HG03103 (cell line): ENCODE measurements at regions not wholly inside any gene's neighbourhood (a gene's known extent, or its start where the extent isn't known, plus 50 kb on each side); places are given as distances from the start of the nearest gene placed in this dataset.

Experiments
- ATAC-seq: cut with Tn5 transposase; IDR thresholded peaks from one replicate; pipeline ENCODE4 v1.9.1; 2021; ENCODE audit warnings: low read depth; ENCODE audit not compliant: unreplicated experiment

GRCh38 chr5:8314965-8315364, 446.0 kb downstream of the MTRR start:
- ATAC-seq, result no peak

GRCh38 chr5:8316608-8317280, 447.8 kb downstream of the MTRR start:
- ATAC-seq, result no peak

- ATAC-seq, result no peak
Measured at GRCh38 chr5:8317335-8317734, 448.4 kb downstream of the MTRR start.

- ATAC-seq, result no peak
Measured at GRCh38 chr5:8320244-8320643, 451.3 kb downstream of the MTRR start.

GRCh38 chr5:8321272-8321671, 452.3 kb downstream of the MTRR start:
- no peak for ATAC-seq

- no peak for ATAC-seq
Measured at GRCh38 chr5:8322484-8322883, 453.5 kb downstream of the MTRR start.

- no peak for ATAC-seq
Measured at GRCh38 chr5:8327016-8327415, 458.1 kb downstream of the MTRR start.

GRCh38 chr5:8329773-8330172, 460.8 kb downstream of the MTRR start:
- ATAC-seq, result no peak

- no peak for ATAC-seq
Measured at GRCh38 chr5:8332666-8333445, 463.9 kb downstream of the MTRR start.

GRCh38 chr5:8333485-8333884, 464.5 kb downstream of the MTRR start:
- no peak for ATAC-seq

- ATAC-seq, result no peak
Measured at GRCh38 chr5:8333977-8334376, 465.0 kb downstream of the MTRR start.

GRCh38 chr5:8340261-8340660, 471.3 kb downstream of the MTRR start:
- no peak for ATAC-seq

GRCh38 chr5:8340739-8341344, 471.9 kb downstream of the MTRR start:
- no peak for ATAC-seq

GRCh38 chr5:8341406-8341805, 472.5 kb downstream of the MTRR start:
- ATAC-seq, result no peak

GRCh38 chr5:8347984-8348383, 479.0 kb downstream of the MTRR start:
- no peak for ATAC-seq

- ATAC-seq, result peak; percentile 93
Measured at GRCh38 chr5:8349855-8350254, 480.9 kb downstream of the MTRR start.

- no peak for ATAC-seq
Measured at GRCh38 chr5:8350644-8351339, 481.8 kb downstream of the MTRR start.

GRCh38 chr5:8355981-8356380, 487.0 kb downstream of the MTRR start:
- no peak for ATAC-seq

- no peak for ATAC-seq
Measured at GRCh38 chr5:8360012-8360411, 491.1 kb downstream of the MTRR start.

GRCh38 chr5:8362495-8362894, 493.5 kb downstream of the MTRR start:
- no peak for ATAC-seq

- ATAC-seq, result no peak
Measured at GRCh38 chr5:8363138-8363537, 494.2 kb downstream of the MTRR start.
